Calu3 (cell line): ENCODE measurements at regions not wholly inside any gene's neighbourhood (a gene's known extent, or its start where the extent isn't known, plus 50 kb on each side); places are given as distances from the start of the nearest gene placed in this dataset.

ENCODE experiments used
- BruUV-seq: library from RNA; stranded (reverse); fragments of 400-500 nt; replicated peaks from 2 replicates; lab custom pipeline; 2021; lab: Mats Ljungman, UMichigan
- CTCF ChIA-PET: fragments of 300-600 bp; sonication (Branson Sonifier 250); formaldehyde crosslinking; loops from one replicate; lab custom pipeline; 2022; ENCODE audit warnings: antibody characterized with exemption; lab: Charles Lee
- DNase-seq: peaks from one replicate; pipeline ENCODE4 v3.0.0; 2022
- H3K27ac Mint-ChIP-seq: one replicate; pipeline ENCODE4 v1.8.0; 2022; ENCODE audit warnings: mixed read lengths; ENCODE audit not compliant: unreplicated experiment
- H3K27me3 Mint-ChIP-seq: one replicate; pipeline ENCODE4 v1.8.0; 2022; ENCODE audit warnings: mixed read lengths; ENCODE audit not compliant: unreplicated experiment
- H3K36me3 Mint-ChIP-seq: one replicate; pipeline ENCODE4 v1.8.0; 2022; ENCODE audit warnings: mild to moderate bottlenecking, moderate library complexity, mixed read lengths; ENCODE audit not compliant: insufficient read depth, unreplicated experiment
- H3K4me1 Mint-ChIP-seq: one replicate; pipeline ENCODE4 v1.8.0; 2022; ENCODE audit warnings: mild to moderate bottlenecking, low read depth, mixed read lengths; ENCODE audit not compliant: unreplicated experiment
- H3K4me3 Mint-ChIP-seq: one replicate; pipeline ENCODE4 v1.8.0; 2022; ENCODE audit warnings: mild to moderate bottlenecking, low read depth, moderate library complexity, mixed read lengths; ENCODE audit not compliant: unreplicated experiment
- H3K9me3 Mint-ChIP-seq: one replicate; pipeline ENCODE4 v1.8.0; 2022; ENCODE audit warnings: low read depth, mixed read lengths; ENCODE audit not compliant: unreplicated experiment
- CTCF ChIP-seq: fragments of 200-600 bp; IDR thresholded peaks from one replicate; pipeline ENCODE4 v1.8.0; 2022; ENCODE audit warnings: antibody characterized with exemption; ENCODE audit not compliant: unreplicated experiment
- intact Hi-C: fragments of 100-400 bp; cut with micrococcal nuclease; formaldehyde crosslinking; loops from one replicate; pipeline ENCODE4 v1.10.0; 2022; ENCODE audit not compliant: unreplicated experiment

DNA sequence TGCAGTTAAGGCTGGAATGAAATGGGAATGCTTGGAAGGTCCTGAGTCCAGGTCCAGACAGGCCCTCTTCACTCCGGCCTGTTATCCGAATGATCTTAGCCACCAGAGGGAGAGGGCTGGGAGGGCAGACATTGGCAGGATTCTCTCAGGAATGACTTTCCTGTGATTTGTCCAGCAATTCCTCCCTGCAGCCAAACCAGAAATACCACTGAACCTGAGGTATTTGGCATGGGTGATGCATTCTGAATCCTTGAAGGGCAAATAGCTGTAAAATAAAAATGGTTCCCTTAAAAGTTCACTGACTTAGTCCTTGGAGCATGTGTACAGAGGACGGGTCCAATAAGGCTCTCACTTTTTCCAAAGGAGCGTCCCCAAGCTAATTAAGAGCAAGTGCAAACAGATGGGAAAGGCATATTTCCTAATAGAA is 77.5 kb upstream of the HABP2 start:
- Mint-ChIP-seq H3K4me3 (no peak overlapping the region), H3K9me3 (no peaks in the 10 kb centered on the region), H3K27me3 (peaks cover 89% of the 10 kb centered on the region), H3K4me1 (no peaks in the 10 kb centered on the region), H3K27ac (no peak overlapping the region), H3K36me3 (no peaks in the 10 kb centered on the region)
- no peak for DNase-seq
- intact Hi-C loops, result no loop called here
- BruUV-seq, result no TSS peak
- TF ChIP-seq CTCF, result no peak
- CTCF ChIA-PET, result no interaction called here

- Mint-ChIP-seq H3K9me3 (no peaks in the 10 kb centered on the region), H3K27ac (no peak overlapping the region), H3K4me1 (no peaks in the 10 kb centered on the region), H3K27me3 (peaks cover 89% of the 10 kb centered on the region), H3K36me3 (no peaks in the 10 kb centered on the region), H3K4me3 (no peak overlapping the region)
- CTCF ChIA-PET, result no interaction called here
- no TSS peak for BruUV-seq
- no peak for DNase-seq
- intact Hi-C loops, result no loop called here
- no peak for TF ChIP-seq CTCF
Measured at GRCh38 chr10:113476191-113476590, 76.7 kb upstream of the HABP2 start.

GRCh38 chr10:113476673-113477072 is 76.2 kb upstream of the HABP2 start:
- intact Hi-C loops, result no loop called here
- Mint-ChIP-seq H3K4me3 (no peak overlapping the region), H3K27me3 (peaks cover 89% of the 10 kb centered on the region), H3K9me3 (no peaks in the 10 kb centered on the region), H3K27ac (no peak overlapping the region), H3K36me3 (no peaks in the 10 kb centered on the region), H3K4me1 (no peaks in the 10 kb centered on the region)
- no TSS peak for BruUV-seq
- CTCF ChIA-PET, result no interaction called here
- TF ChIP-seq CTCF, result no peak
- DNase-seq, result no peak

GRCh38 chr10:113477451-113477850 is 75.4 kb upstream of the HABP2 start:
- BruUV-seq, result no TSS peak
- no peaks in the 10 kb centered on the region for H3K4me1 Mint-ChIP-seq
- H3K9me3 Mint-ChIP-seq, result no peaks in the 10 kb centered on the region

More at GRCh38 chr10:113477451-113477850, 75.4 kb upstream of the HABP2 start:
- Mint-ChIP-seq H3K27me3 (peaks cover 89% of the 10 kb centered on the region), H3K4me3 (no peak overlapping the region), H3K36me3 (no peaks in the 10 kb centered on the region), H3K27ac (no peak overlapping the region)
- CTCF ChIA-PET, result no interaction called here
- intact Hi-C loops, result no loop called here
- no peak for DNase-seq
- no peak for TF ChIP-seq CTCF
